GM23248 (cell line): ENCODE measurements at regions not wholly inside any gene's neighbourhood (a gene's known extent, or its start where the extent isn't known, plus 50 kb on each side); places are given as distances from the start of the nearest gene placed in this dataset.
A peak's percentile ranks its signal among the peaks of the same experiment; 100 is the strongest.

ENCODE experiments used
- DNase-seq: peaks from one replicate; pipeline ENCODE4 v3.0.0-alpha.2; 2015
- H2AFZ ChIP-seq: fragments of 200-600 bp; sonication (generic); 2 replicates; pipeline ENCODE4 v1.6.1; 2016; ENCODE audit warnings: antibody characterized with exemption
- H3F3A ChIP-seq: fragments of 200-600 bp; sonication (generic); 2 replicates; pipeline ENCODE4 v1.6.1; 2016; ENCODE audit warnings: mild to moderate bottlenecking, antibody characterized with exemption, mixed run types; ENCODE audit not compliant: insufficient read depth
- H3K27ac ChIP-seq: fragments of 200-600 bp; sonication (generic); 2 replicates; pipeline ENCODE4 v1.5.1; 2016; ENCODE audit warnings: mild to moderate bottlenecking
- H3K27me3 ChIP-seq: fragments of 200-600 bp; sonication (generic); replicated peaks from 2 replicates; pipeline ENCODE4 v1.6.1; 2016; ENCODE audit warnings: mild to moderate bottlenecking; ENCODE audit not compliant: insufficient read depth
- H3K36me3 ChIP-seq: fragments of 200-600 bp; sonication (generic); 2 replicates; pipeline ENCODE4 v1.6.1; 2016; ENCODE audit warnings: low read depth, mild to moderate bottlenecking
- H3K4me1 ChIP-seq: fragments of 200-600 bp; sonication (generic); 2 replicates; pipeline ENCODE4 v1.6.1; 2016; ENCODE audit warnings: mild to moderate bottlenecking; ENCODE audit not compliant: insufficient read depth
- H3K4me2 ChIP-seq: fragments of 200-600 bp; sonication (generic); one replicate; pipeline ENCODE4 v1.6.1; 2016; ENCODE audit warnings: mild to moderate bottlenecking; ENCODE audit not compliant: unreplicated experiment
- H3K4me3 ChIP-seq: fragments of 200-600 bp; sonication (generic); 2 replicates; pipeline ENCODE4 v1.5.1; 2016; ENCODE audit warnings: mild to moderate bottlenecking
- H3K79me2 ChIP-seq: fragments of 200-600 bp; sonication (generic); 2 replicates; pipeline ENCODE4 v1.6.1; 2016; ENCODE audit warnings: mild to moderate bottlenecking; ENCODE audit not compliant: insufficient read depth
- H3K9ac ChIP-seq: fragments of 200-600 bp; sonication (generic); 2 replicates; pipeline ENCODE4 v1.6.1; 2016; ENCODE audit warnings: mild to moderate bottlenecking
- H3K9me2 ChIP-seq: fragments of 200-600 bp; sonication (generic); 2 replicates; pipeline ENCODE4 v1.6.1; 2016; ENCODE audit warnings: mixed run types, mild to moderate bottlenecking, moderate library complexity; ENCODE audit not compliant: insufficient read depth
- H3K9me3 ChIP-seq: fragments of 200-600 bp; sonication (generic); one replicate; pipeline ENCODE4 v1.6.1; 2017; ENCODE audit warnings: low read depth
- H4K20me1 ChIP-seq: fragments of 200-600 bp; sonication (generic); 2 replicates; pipeline ENCODE4 v1.6.0; 2016; ENCODE audit not compliant: insufficient read depth
- EZH2 ChIP-seq: fragments of 200-600 bp; sonication (generic); IDR thresholded peaks from 2 replicates; pipeline ENCODE4 v1.6.1; 2018; ENCODE audit warnings: antibody characterized with exemption, mild to moderate bottlenecking; ENCODE audit not compliant: insufficient read depth, poor library complexity, severe bottlenecking
- EZH2phosphoT487 ChIP-seq: fragments of 200-600 bp; sonication (generic); IDR thresholded peaks from 2 replicates; pipeline ENCODE4 v1.6.1; 2018; ENCODE audit warnings: antibody characterized with exemption, moderate library complexity, mild to moderate bottlenecking, low read depth; ENCODE audit not compliant: insufficient read depth
- WGBS, 2 experiments: methylation state at CpG; one replicate each; pipeline ENCODE4 v1.1.6; 2015 to 2017; ENCODE audit warnings: low lambda C conversion rate in 2 of 2, low coverage in 1 of 2; ENCODE audit errors: missing lambda C conversion rate in 2 of 2; 5-methylcytosine and 5-hydroxymethylcytosine counted together
- in situ Hi-C: fragments of 300-500 bp; cut with MboI; formaldehyde crosslinking; loops from 2 replicates; pipeline ENCODE4 v1.15.0; 2020

DNA sequence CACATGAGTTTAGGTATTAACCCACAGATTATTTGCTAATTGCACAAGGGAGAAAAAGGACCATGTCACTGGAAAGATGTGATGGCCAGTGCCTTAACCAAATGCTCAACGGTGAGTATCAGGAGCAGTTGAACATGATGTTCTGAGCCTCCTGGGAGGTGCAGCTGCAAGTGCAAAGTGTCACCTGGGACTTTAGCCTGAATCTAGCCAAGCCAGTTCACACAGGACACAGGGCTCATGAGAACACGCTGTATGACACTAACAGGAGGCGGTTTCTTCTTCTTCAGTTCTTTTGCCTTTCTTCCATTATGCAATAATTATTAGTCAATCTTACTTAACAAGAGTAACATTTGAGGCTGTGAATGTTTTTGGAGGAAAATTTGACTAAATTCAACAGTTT is 225.3 kb downstream of the THBS2 start:
- Histone ChIP-seq H3K9me2 (no peaks in the 10 kb centered on the region), H3K4me1 (no peaks in the 10 kb centered on the region), H3K79me2 (no peaks in the 10 kb centered on the region), H3K9ac (no peak overlapping the region), H2AFZ (no peak overlapping the region), H3K27ac (no peak overlapping the region), H3K9me3 (no peaks in the 10 kb centered on the region), H3F3A (no peaks in the 10 kb centered on the region), H3K4me2 (no peak overlapping the region), H3K27me3 (no peaks in the 10 kb centered on the region), H4K20me1 (no peaks in the 10 kb centered on the region), H3K36me3 (no peaks in the 10 kb centered on the region), H3K4me3 (no peak overlapping the region)
- no peak for DNase-seq
- WGBS, 2 experiments: 86 to 95% methylated on average over 3 of the region's 3 CpGs
- in situ Hi-C loops: no loop called here
- TF ChIP-seq EZH2: no peak
- no peak for TF ChIP-seq EZH2phosphoT487

- no peaks in the 10 kb centered on the region for H3F3A ChIP-seq
- H3K27me3 ChIP-seq: no peaks in the 10 kb centered on the region
- no peak for TF ChIP-seq EZH2phosphoT487
- no peak for TF ChIP-seq EZH2
- in situ Hi-C loops: no loop called here
- no peak overlapping the region for H3K4me3 ChIP-seq
- H3K79me2 ChIP-seq: no peaks in the 10 kb centered on the region
- no peaks in the 10 kb centered on the region for H3K9me3 ChIP-seq
- no peak overlapping the region for H3K27ac ChIP-seq
- no peaks in the 10 kb centered on the region for H4K20me1 ChIP-seq
- peak overlapping the region; percentile 69 for H2AFZ ChIP-seq
- WGBS, 2 experiments: 32 to 40% methylated on average over 5 of the region's 5 CpGs
- no peak overlapping the region for H3K4me2 ChIP-seq
- no peak overlapping the region for H3K9ac ChIP-seq
- no peaks in the 10 kb centered on the region for H3K9me2 ChIP-seq
- H3K36me3 ChIP-seq: no peaks in the 10 kb centered on the region
- no peak for DNase-seq
- no peaks in the 10 kb centered on the region for H3K4me1 ChIP-seq
Measured at GRCh38 chr6:169026175-169026574, 227.5 kb downstream of the THBS2 start.

- Histone ChIP-seq H4K20me1 (no peaks in the 10 kb centered on the region), H3K9me3 (no peaks in the 10 kb centered on the region), H3K27ac (no peak overlapping the region), H3K27me3 (no peaks in the 10 kb centered on the region), H3K9me2 (no peaks in the 10 kb centered on the region), H3F3A (no peaks in the 10 kb centered on the region), H3K4me2 (no peak overlapping the region), H3K79me2 (no peaks in the 10 kb centered on the region), H3K4me3 (no peak overlapping the region), H3K9ac (no peak overlapping the region), H2AFZ (no peak overlapping the region), H3K36me3 (no peaks in the 10 kb centered on the region), H3K4me1 (no peaks in the 10 kb centered on the region)
- TF ChIP-seq EZH2phosphoT487 (no peak), EZH2 (no peak)
- in situ Hi-C loops: no loop called here
- WGBS, 2 experiments: 95 to 97% methylated on average over 22 to 53 of the region's 54 CpGs
- no peak for DNase-seq
Measured at GRCh38 chr6:169024047-169024660, 229.5 kb downstream of the THBS2 start.

DNA sequence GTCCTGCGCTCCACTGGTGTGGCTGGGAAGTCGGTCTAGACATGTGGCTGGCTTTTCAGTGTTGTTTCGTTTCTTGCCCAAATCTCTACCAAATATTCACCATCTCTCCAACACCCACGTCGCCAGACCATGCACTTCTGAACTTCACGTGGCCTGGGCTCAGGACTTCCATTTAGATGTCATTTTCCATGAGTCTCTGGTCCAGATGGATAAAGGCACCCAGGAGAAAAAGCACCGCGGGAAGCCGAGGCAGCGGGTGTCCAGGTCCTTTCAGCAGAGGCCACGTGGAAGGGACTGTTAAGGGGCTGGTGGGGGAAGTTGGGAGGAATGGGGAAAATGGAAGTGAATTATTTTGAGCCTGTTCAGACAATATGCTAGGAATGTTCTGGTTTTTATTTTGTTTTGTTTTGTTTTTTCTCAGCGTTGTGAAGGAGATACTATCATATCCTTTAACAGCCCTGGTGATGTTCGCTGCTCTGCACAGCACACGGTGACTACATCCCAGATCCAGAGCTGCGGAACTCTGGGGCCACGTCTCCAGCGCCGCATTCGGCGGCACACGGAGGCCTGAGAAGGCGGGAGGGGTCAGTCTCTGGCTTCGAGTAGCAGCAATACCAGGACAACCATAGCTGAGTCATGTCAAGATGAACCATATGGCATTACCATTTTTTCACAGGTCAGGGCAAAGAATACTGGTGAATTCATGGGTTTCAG is 230.3 kb downstream of the THBS2 start:
- no peak overlapping the region for H3K9ac ChIP-seq
- H3K4me3 ChIP-seq: no peak overlapping the region
- H3K4me1 ChIP-seq: no peaks in the 10 kb centered on the region
- H3K9me3 ChIP-seq: no peaks in the 10 kb centered on the region
- H3K27ac ChIP-seq: no peak overlapping the region
- no peaks in the 10 kb centered on the region for H3K36me3 ChIP-seq
- H3K27me3 ChIP-seq: no peaks in the 10 kb centered on the region
- TF ChIP-seq EZH2 (no peak), EZH2phosphoT487 (no peak)
- in situ Hi-C loops: no loop called here
- H3K9me2 ChIP-seq: no peaks in the 10 kb centered on the region
- 87 to 88% methylated on average over 23 of the region's 23 CpGs for WGBS, 2 experiments
- no peaks in the 10 kb centered on the region for H3F3A ChIP-seq
- DNase-seq: no peak
- H3K79me2 ChIP-seq: no peaks in the 10 kb centered on the region
- H3K4me2 ChIP-seq: no peak overlapping the region
- no peaks in the 10 kb centered on the region for H4K20me1 ChIP-seq
- H2AFZ ChIP-seq: no peak overlapping the region
